DOHH2 (cell line): ENCODE measurements at regions not wholly inside any gene's neighbourhood (a gene's known extent, or its start where the extent isn't known, plus 50 kb on each side); places are given as distances from the start of the nearest gene placed in this dataset.

Experiments used
- EZH2phosphoT487 ChIP-seq: fragments of 200-600 bp; sonication (generic); IDR thresholded peaks from 2 replicates; pipeline ENCODE4 v1.6.1; 2017; ENCODE audit warnings: borderline replicate concordance, mild to moderate bottlenecking, antibody characterized with exemption, low read length, moderate library complexity, mixed read lengths
- TF ChIP-seq, protein P1 (sequence below): fragments of 200-600 bp; sonication (generic); IDR thresholded peaks from one replicate; pipeline ENCODE4 v1.5.1; 2014; ENCODE audit warnings: antibody characterized with exemption, mild to moderate bottlenecking, low read depth, low read length; ENCODE audit not compliant: poor library complexity, severe bottlenecking

DNA sequence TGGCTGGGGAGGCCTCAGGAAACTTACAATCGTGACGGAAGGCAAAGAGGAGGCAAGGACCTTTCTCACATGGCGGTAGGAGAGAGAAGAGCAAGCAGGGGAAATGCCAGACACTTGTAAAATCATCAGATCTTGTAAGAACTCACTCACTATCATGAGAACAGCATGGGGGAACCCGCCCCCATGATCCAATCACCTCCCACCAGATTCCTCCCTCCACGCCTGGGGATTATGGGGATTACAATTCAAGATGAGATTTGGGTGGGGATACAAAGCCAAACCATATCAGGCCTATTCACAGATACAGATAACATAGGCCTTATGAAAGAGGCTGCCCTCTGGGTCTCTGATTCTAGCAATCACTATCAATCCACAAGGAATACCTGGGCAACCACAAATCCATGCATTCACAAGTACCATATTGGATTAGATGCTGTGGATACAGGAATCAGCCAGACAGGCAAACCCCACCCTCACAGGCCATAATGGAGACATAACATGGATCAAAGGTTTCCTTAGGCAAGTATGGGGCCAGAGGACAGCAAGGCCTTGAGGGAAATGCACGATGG lies 284.9 kb downstream of the SOX9 start:
- TF ChIP-seq, protein P1, sequence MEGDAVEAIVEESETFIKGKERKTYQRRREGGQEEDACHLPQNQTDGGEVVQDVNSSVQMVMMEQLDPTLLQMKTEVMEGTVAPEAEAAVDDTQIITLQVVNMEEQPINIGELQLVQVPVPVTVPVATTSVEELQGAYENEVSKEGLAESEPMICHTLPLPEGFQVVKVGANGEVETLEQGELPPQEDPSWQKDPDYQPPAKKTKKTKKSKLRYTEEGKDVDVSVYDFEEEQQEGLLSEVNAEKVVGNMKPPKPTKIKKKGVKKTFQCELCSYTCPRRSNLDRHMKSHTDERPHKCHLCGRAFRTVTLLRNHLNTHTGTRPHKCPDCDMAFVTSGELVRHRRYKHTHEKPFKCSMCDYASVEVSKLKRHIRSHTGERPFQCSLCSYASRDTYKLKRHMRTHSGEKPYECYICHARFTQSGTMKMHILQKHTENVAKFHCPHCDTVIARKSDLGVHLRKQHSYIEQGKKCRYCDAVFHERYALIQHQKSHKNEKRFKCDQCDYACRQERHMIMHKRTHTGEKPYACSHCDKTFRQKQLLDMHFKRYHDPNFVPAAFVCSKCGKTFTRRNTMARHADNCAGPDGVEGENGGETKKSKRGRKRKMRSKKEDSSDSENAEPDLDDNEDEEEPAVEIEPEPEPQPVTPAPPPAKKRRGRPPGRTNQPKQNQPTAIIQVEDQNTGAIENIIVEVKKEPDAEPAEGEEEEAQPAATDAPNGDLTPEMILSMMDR: no peak
- no peak for TF ChIP-seq EZH2phosphoT487
